ENCODE measurements at regions not wholly inside any gene's neighbourhood (a gene's known extent, or its start where the extent isn't known, plus 50 kb on each side); places are given as distances from the start of the nearest gene placed in this dataset.

DNA sequence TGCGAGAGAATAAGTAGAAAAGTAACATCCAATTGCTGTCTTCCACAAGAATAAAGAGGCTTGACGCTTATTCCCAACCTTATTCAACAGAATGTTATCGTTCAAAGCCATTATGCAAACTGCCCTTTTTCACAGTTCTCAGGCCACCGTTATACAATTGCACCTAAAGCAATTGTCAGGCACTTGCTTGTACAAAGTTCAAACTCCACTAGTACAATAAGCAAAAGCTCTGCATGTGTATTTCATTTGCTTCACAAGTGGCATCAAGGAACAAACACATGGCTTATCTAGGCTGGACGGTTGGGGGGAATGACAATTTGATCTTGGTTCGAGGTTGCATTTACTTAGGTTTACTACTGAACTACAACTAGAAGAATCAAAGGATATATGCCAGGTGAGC lies 815.6 kb downstream of the EFNB2 start:
- Mint-ChIP-seq H3K27ac (no peak overlapping the region), H3K9me3 (no peaks in the 10 kb centered on the region)
- DNase-seq: no peak

DNA sequence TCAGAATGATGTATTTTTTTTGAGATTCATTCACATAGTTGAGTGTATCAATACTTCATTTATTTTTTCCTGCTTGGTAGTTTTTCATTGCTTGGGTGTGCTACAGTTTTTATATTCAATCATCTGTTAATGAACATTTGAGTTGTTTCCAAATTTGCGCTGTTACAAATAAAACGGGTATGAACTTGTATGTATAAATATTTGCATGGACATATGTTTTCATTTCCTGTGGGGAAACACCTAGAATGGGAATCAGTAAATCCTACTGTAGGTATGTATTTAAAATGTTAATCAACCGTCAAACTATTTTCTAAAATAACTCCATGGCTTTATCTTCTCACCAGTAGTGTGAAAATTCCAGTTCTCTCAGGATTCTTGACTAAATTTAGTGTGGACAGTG lies 826.3 kb downstream of the EFNB2 start:
- TF ChIP-seq, protein P1, sequence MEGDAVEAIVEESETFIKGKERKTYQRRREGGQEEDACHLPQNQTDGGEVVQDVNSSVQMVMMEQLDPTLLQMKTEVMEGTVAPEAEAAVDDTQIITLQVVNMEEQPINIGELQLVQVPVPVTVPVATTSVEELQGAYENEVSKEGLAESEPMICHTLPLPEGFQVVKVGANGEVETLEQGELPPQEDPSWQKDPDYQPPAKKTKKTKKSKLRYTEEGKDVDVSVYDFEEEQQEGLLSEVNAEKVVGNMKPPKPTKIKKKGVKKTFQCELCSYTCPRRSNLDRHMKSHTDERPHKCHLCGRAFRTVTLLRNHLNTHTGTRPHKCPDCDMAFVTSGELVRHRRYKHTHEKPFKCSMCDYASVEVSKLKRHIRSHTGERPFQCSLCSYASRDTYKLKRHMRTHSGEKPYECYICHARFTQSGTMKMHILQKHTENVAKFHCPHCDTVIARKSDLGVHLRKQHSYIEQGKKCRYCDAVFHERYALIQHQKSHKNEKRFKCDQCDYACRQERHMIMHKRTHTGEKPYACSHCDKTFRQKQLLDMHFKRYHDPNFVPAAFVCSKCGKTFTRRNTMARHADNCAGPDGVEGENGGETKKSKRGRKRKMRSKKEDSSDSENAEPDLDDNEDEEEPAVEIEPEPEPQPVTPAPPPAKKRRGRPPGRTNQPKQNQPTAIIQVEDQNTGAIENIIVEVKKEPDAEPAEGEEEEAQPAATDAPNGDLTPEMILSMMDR (conservative IDR thresholded peaks at IDR 0.05): no peak
- Histone ChIP-seq H3K4me3 (ENCODE audit: low read length) (no peak overlapping the region), H3K4me1 (ENCODE audit: control insufficient read depth, insufficient read depth, low read length) (no peaks in the 10 kb centered on the region), H3K9me3 (ENCODE audit: control insufficient read depth, low read length) (no peaks in the 10 kb centered on the region), H3K36me3 (ENCODE audit: control insufficient read depth, insufficient read depth, low read length) (no peaks in the 10 kb centered on the region), H3K9ac (ENCODE audit: extremely low read depth, low read length, poor library complexity, severe bottlenecking) (no peak overlapping the region), H3K27me3 (ENCODE audit: control insufficient read depth, insufficient read depth, low read length, poor library complexity, severe bottlenecking) (no peaks in the 10 kb centered on the region), H3K27ac (ENCODE audit: low read depth, low read length) (no peak overlapping the region)
- Mint-ChIP-seq H3K4me1 (peaks cover 3% of the 10 kb centered on the region), H3K27ac (no peak overlapping the region), H3K36me3 (ENCODE audit: low read depth) (no peaks in the 10 kb centered on the region), H3K27me3 (ENCODE audit: insufficient read depth) (no peaks in the 10 kb centered on the region), H3K9me3 (no peaks in the 10 kb centered on the region), H3K4me3 (no peak overlapping the region)
- no peak for DNase-seq
- 80 to 95% methylated on average over 2 of the region's 3 CpGs for WGBS, 2 experiments (ENCODE audit: insufficient coverage in 1 of 2, insufficient read length in 1 of 2)

More for the DNA sequence above, 815.6 kb downstream of the EFNB2 start:
- Mint-ChIP-seq H3K4me1 (peaks cover 8% of the 10 kb centered on the region), H3K4me3 (no peak overlapping the region), H3K36me3 (ENCODE audit: low read depth) (no peaks in the 10 kb centered on the region), H3K27me3 (ENCODE audit: insufficient read depth) (no peaks in the 10 kb centered on the region)
- TF ChIP-seq, protein P1 (conservative IDR thresholded peaks at IDR 0.05): no peak
- 83 to 91% methylated on average over 5 to 6 of the region's 6 CpGs for WGBS, 2 experiments (ENCODE audit: insufficient coverage in 1 of 2, insufficient read length in 1 of 2)
- no peak overlapping the region for H3K9ac ChIP-seq (ENCODE audit: extremely low read depth, low read length, poor library complexity, severe bottlenecking)
- H3K27ac ChIP-seq (ENCODE audit: low read depth, low read length): no peak overlapping the region
- H3K27me3 ChIP-seq (ENCODE audit: control insufficient read depth, insufficient read depth, low read length, poor library complexity, severe bottlenecking): no peaks in the 10 kb centered on the region
- no peaks in the 10 kb centered on the region for H3K4me1 ChIP-seq (ENCODE audit: control insufficient read depth, insufficient read depth, low read length)
- no peaks in the 10 kb centered on the region for H3K36me3 ChIP-seq (ENCODE audit: control insufficient read depth, insufficient read depth, low read length)
- no peak overlapping the region for H3K4me3 ChIP-seq (ENCODE audit: low read length)
- H3K9me3 ChIP-seq (ENCODE audit: control insufficient read depth, low read length): no peaks in the 10 kb centered on the region

DNA sequence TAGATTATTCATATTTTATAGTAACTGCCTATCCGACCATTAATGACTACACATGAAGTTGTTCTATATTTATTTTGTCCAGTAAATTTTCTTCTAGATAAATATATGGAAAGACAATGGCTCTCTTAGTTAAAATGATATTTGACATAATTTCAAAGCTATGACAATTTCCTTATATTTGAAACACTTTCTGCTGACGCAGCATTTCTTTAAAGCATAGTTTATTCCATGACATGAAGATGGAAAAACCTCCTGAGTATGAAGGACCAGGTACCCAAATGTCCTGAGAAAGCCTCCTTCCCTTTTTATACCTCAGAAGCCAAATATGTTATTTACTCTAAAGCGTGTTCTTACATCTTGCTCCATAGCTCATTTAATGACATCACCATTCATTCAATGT lies 831.6 kb downstream of the EFNB2 start:
- Mint-ChIP-seq H3K4me1 (peaks cover 6% of the 10 kb centered on the region), H3K36me3 (ENCODE audit: low read depth) (no peaks in the 10 kb centered on the region), H3K9me3 (peaks cover 2% of the 10 kb centered on the region), H3K4me3 (no peak overlapping the region), H3K27ac (no peak overlapping the region), H3K27me3 (ENCODE audit: insufficient read depth) (no peaks in the 10 kb centered on the region)
- no peak for DNase-seq
- TF ChIP-seq, protein P1 (conservative IDR thresholded peaks at IDR 0.05): no peak
- H3K9ac ChIP-seq (ENCODE audit: extremely low read depth, low read length, poor library complexity, severe bottlenecking): no peak overlapping the region
- no peaks in the 10 kb centered on the region for H3K27me3 ChIP-seq (ENCODE audit: control insufficient read depth, insufficient read depth, low read length, poor library complexity, severe bottlenecking)
- no peaks in the 10 kb centered on the region for H3K4me1 ChIP-seq (ENCODE audit: control insufficient read depth, insufficient read depth, low read length)
- H3K36me3 ChIP-seq (ENCODE audit: control insufficient read depth, insufficient read depth, low read length): no peaks in the 10 kb centered on the region
- H3K27ac ChIP-seq (ENCODE audit: low read depth, low read length): no peak overlapping the region
- H3K4me3 ChIP-seq (ENCODE audit: low read length): no peak overlapping the region
- H3K9me3 ChIP-seq (ENCODE audit: control insufficient read depth, low read length): no peaks in the 10 kb centered on the region
- WGBS, 2 experiments (ENCODE audit: insufficient coverage in 1 of 2, insufficient read length in 1 of 2): 94 to 100% methylated on average over 2 of the region's 3 CpGs

All from endodermal cell (in vitro differentiated cells).